HEK293 (cell line): ENCODE measurements at regions not wholly inside any gene's neighbourhood (a gene's known extent, or its start where the extent isn't known, plus 50 kb on each side); places are given as distances from the start of the nearest gene placed in this dataset.

Source experiments
- CTCF ChIA-PET: fragments of 350-600 bp; formaldehyde crosslinking; extraction: SDS; loops from one replicate; lab custom pipeline; 2021; ENCODE audit warnings: antibody characterized with exemption; lab: Yijun Ruan, JAX
- POLR2A ChIA-PET: fragments of 300-600 bp; formaldehyde crosslinking; extraction: SDS; loops from one replicate; lab custom pipeline; 2020; ENCODE audit warnings: antibody characterized with exemption, inconsistent platforms; lab: Yijun Ruan, JAX
- H3K27ac ChIP-seq: fragments of 200-500 bp; sonication (Bioruptor generic); 2 replicates; pipeline ENCODE4 v1.5.1; 2014; ENCODE audit warnings: low read depth, low read length, control low read depth, inconsistent platforms; ENCODE audit errors: extremely low read depth
- H3K36me3 ChIP-seq, 2 experiments: fragments of 200-500 bp in 1 of 2; sonication (Bioruptor generic) in 1 of 2; 1 replicate in 1 of 2; 2 replicates in 1 of 2; pipeline ENCODE4 v1.5.1; 2014 to 2017; ENCODE audit warnings: inconsistent platforms in 2 of 2, low read length in 2 of 2; ENCODE audit not compliant: control insufficient read depth in 2 of 2, insufficient read depth in 1 of 2
- H3K4me1 ChIP-seq: fragments of 200-500 bp; sonication (Bioruptor generic); 2 replicates; pipeline ENCODE4 v1.5.1; 2014; ENCODE audit warnings: mild to moderate bottlenecking, low read length, inconsistent platforms; ENCODE audit not compliant: control insufficient read depth, insufficient read depth
- H3K4me3 ChIP-seq: 2 replicates; pipeline ENCODE4 v1.5.1; 2011; ENCODE audit warnings: low read depth, mild to moderate bottlenecking, control low read depth, low read length, moderate library complexity
- H3K9me3 ChIP-seq: fragments of 200-500 bp; sonication (Bioruptor generic); 2 replicates; pipeline ENCODE4 v1.5.1; 2014; ENCODE audit warnings: low read depth, low read length, inconsistent platforms; ENCODE audit not compliant: control insufficient read depth, insufficient read depth
- ATF2 ChIP-seq: fragments of 450-650 bp; formaldehyde crosslinking; IDR thresholded peaks from 2 replicates; pipeline ENCODE4 v1.5.1; 2016; ENCODE audit warnings: missing biosample characterization, missing genetic modification characterization, low read depth
- FEZF1 ChIP-seq: fragments of 450-650 bp; formaldehyde crosslinking; IDR thresholded peaks from 2 replicates; pipeline ENCODE4 v1.5.1; 2016; ENCODE audit warnings: missing biosample characterization, missing genetic modification characterization
- ZBTB49 ChIP-seq: fragments of 450-650 bp; formaldehyde crosslinking; IDR thresholded peaks from 2 replicates; pipeline ENCODE4 v1.5.1; 2016; ENCODE audit warnings: missing biosample characterization, missing genetic modification characterization, low read depth
- ZIC2 ChIP-seq: fragments of 450-650 bp; formaldehyde crosslinking; IDR thresholded peaks from 2 replicates; pipeline ENCODE4 v1.5.1; 2016; ENCODE audit warnings: missing biosample characterization, missing genetic modification characterization
- ZNF114 ChIP-seq: fragments of 450-650 bp; formaldehyde crosslinking; IDR thresholded peaks from 2 replicates; pipeline ENCODE4 v1.5.0; 2017; ENCODE audit warnings: missing biosample characterization, missing genetic modification characterization
- ZNF140 ChIP-seq: fragments of 450-650 bp; formaldehyde crosslinking; IDR thresholded peaks from 2 replicates; pipeline ENCODE4 v1.5.1; 2016; ENCODE audit warnings: missing biosample characterization, missing genetic modification characterization
- ZNF157 ChIP-seq: fragments of 450-650 bp; formaldehyde crosslinking; IDR thresholded peaks from 2 replicates; pipeline ENCODE4 v1.5.1; 2016; ENCODE audit warnings: missing biosample characterization, missing genetic modification characterization
- ZNF2 ChIP-seq: fragments of 450-650 bp; formaldehyde crosslinking; IDR thresholded peaks from 2 replicates; pipeline ENCODE4 v1.5.1; 2016; ENCODE audit warnings: missing biosample characterization, missing genetic modification characterization
- ZNF26 ChIP-seq: fragments of 450-650 bp; formaldehyde crosslinking; IDR thresholded peaks from 2 replicates; pipeline ENCODE4 v1.5.1; 2016; ENCODE audit warnings: missing biosample characterization, missing genetic modification characterization
- ZNF311 ChIP-seq: fragments of 450-650 bp; formaldehyde crosslinking; IDR thresholded peaks from 2 replicates; pipeline ENCODE4 v1.5.1; 2017; ENCODE audit warnings: missing biosample characterization, missing genetic modification characterization, borderline replicate concordance
- ZNF350 ChIP-seq: fragments of 450-650 bp; formaldehyde crosslinking; IDR thresholded peaks from 2 replicates; pipeline ENCODE4 v1.5.0; 2017; ENCODE audit warnings: missing biosample characterization, mild to moderate bottlenecking, missing genetic modification characterization
- ZNF366 ChIP-seq: fragments of 450-650 bp; formaldehyde crosslinking; conservative IDR thresholded peaks from 2 replicates; pipeline ENCODE4 v1.5.1; 2016; ENCODE audit warnings: missing biosample characterization, missing genetic modification characterization
- ZNF488 ChIP-seq: fragments of 450-650 bp; formaldehyde crosslinking; IDR thresholded peaks from 2 replicates; pipeline ENCODE4 v1.5.1; 2016; ENCODE audit warnings: missing biosample characterization, missing genetic modification characterization
- ZNF514 ChIP-seq: fragments of 450-650 bp; formaldehyde crosslinking; IDR thresholded peaks from 2 replicates; pipeline ENCODE4 v1.5.1; 2016; ENCODE audit warnings: missing biosample characterization, missing genetic modification characterization
- ZNF555 ChIP-seq: fragments of 450-650 bp; formaldehyde crosslinking; conservative IDR thresholded peaks from 2 replicates; pipeline ENCODE4 v1.5.1; 2017; ENCODE audit warnings: missing biosample characterization, mild to moderate bottlenecking, missing genetic modification characterization, inconsistent platforms
- ZNF658 ChIP-seq: fragments of 450-650 bp; formaldehyde crosslinking; IDR thresholded peaks from 2 replicates; pipeline ENCODE4; 2016; ENCODE audit warnings: missing biosample characterization, missing genetic modification characterization
- ZNF677 ChIP-seq: fragments of 450-650 bp; IDR thresholded peaks from 2 replicates; pipeline ENCODE4 v1.5.0; 2018; ENCODE audit warnings: missing biosample characterization, mild to moderate bottlenecking, missing genetic modification characterization, moderate library complexity
- ZNF837 ChIP-seq: fragments of 450-650 bp; formaldehyde crosslinking; IDR thresholded peaks from 2 replicates; pipeline ENCODE4 v1.5.1; 2016; ENCODE audit warnings: missing biosample characterization, missing genetic modification characterization
- ZXDB ChIP-seq: fragments of 450-650 bp; formaldehyde crosslinking; IDR thresholded peaks from 2 replicates; pipeline ENCODE4 v1.5.1; 2016; ENCODE audit warnings: missing biosample characterization, missing genetic modification characterization
- TF ChIP-seq, protein P1 (sequence below): fragments of 450-650 bp; formaldehyde crosslinking; IDR thresholded peaks from 2 replicates; pipeline ENCODE4 v1.5.1; 2016; ENCODE audit warnings: missing biosample characterization, missing genetic modification characterization, borderline replicate concordance
- TF ChIP-seq, protein P2 (sequence below): fragments of 450-650 bp; formaldehyde crosslinking; IDR thresholded peaks from 2 replicates; pipeline ENCODE4 v1.5.1; 2016; ENCODE audit warnings: missing biosample characterization, missing genetic modification characterization
- TF ChIP-seq, protein P3 (sequence below): fragments of 450-650 bp; formaldehyde crosslinking; IDR thresholded peaks from 2 replicates; pipeline ENCODE4 v1.5.1; 2016; ENCODE audit warnings: missing biosample characterization, missing genetic modification characterization

DNA sequence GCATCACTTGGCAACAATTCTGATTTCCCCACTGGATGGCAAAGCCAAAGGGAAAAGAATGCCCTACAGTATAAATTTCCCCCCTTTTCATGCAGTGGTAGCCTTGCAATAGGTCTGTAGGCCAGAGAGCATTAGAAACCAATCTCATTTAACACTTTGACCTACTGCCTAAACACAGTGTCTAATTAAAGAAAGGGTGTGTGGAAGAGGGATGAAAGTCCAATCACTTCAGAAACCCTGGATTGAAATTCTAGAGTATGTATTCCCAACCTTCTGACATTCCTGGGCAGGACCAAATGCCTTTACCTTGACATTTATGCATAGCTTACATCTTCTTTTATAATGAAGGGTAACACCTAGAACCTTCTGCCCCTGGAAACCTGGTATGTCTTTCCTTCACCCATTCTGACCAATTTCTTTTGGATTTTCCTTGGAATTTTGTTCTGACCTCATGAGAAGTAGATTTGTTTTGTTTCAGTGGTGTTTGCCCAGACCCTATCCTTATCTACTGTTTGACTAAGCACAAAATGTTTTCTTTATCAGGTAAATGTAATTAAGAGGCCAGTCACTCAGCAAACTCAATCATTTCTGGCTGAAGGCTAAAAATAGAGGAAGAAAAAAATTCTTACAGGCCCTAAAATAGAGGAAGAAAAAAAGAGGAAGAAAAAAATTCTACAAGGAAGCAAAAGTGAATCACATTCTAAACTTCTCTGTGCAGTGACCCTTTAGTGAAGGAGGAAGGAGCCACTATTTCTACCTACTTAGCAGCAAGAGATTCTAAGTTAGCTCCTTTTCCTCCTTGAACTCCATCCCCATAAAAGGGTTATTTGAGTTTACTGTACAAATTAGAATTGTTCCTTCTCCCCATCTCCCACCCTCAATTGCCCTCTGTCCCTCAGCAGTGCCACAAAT, 129.5 kb upstream of the DSCAM start:
- no peak overlapping the region for H3K27ac ChIP-seq
- H3K4me3 ChIP-seq, result no peak overlapping the region
- TF ChIP-seq ZNF311 (tag by site-specific recombination) (no peak), ZNF140 (no peak), ZXDB (no peak)
- H3K36me3 ChIP-seq, result no peaks in the 10 kb centered on the region
- POLR2A ChIA-PET, result no interaction called here
- H3K4me1 ChIP-seq, result no peaks in the 10 kb centered on the region
- CTCF ChIA-PET, result no interaction called here
- no peaks in the 10 kb centered on the region for H3K9me3 ChIP-seq

GRCh38 chr21:40985370-40985769, 138.4 kb upstream of the DSCAM start:
- H3K4me1 ChIP-seq, result no peaks in the 10 kb centered on the region
- no peak overlapping the region for H3K4me3 ChIP-seq
- no peaks in the 10 kb centered on the region for H3K9me3 ChIP-seq
- CTCF ChIA-PET, result no interaction called here
- no peak for TF ChIP-seq ZNF114
- TF ChIP-seq ZNF488 (tag by site-specific recombination), result no peak
- no peak for TF ChIP-seq ZIC2 (tag by site-specific recombination)
- TF ChIP-seq ZNF157 (tag by site-specific recombination), result no peak
- TF ChIP-seq ZNF514 (tag by site-specific recombination), result no peak
- no peak for TF ChIP-seq ZNF26 (tag by site-specific recombination)
- TF ChIP-seq ZNF2, result no peak
- TF ChIP-seq ZNF366 (tag by site-specific recombination), result no peak
- no peak for TF ChIP-seq ZNF677 (tag by site-specific recombination)
- no peak for TF ChIP-seq ZNF837 (tag by site-specific recombination)
- TF ChIP-seq ZNF140, result no peak
- TF ChIP-seq ZNF555 (tag by site-specific recombination), result no peak
- TF ChIP-seq ZBTB49 (tag by site-specific recombination), result no peak
- TF ChIP-seq ZNF350 (tag by site-specific recombination), result no peak
- no peak for TF ChIP-seq ATF2 (tag by site-specific recombination)
- TF ChIP-seq ZNF658, result no peak
- TF ChIP-seq, protein P1, sequence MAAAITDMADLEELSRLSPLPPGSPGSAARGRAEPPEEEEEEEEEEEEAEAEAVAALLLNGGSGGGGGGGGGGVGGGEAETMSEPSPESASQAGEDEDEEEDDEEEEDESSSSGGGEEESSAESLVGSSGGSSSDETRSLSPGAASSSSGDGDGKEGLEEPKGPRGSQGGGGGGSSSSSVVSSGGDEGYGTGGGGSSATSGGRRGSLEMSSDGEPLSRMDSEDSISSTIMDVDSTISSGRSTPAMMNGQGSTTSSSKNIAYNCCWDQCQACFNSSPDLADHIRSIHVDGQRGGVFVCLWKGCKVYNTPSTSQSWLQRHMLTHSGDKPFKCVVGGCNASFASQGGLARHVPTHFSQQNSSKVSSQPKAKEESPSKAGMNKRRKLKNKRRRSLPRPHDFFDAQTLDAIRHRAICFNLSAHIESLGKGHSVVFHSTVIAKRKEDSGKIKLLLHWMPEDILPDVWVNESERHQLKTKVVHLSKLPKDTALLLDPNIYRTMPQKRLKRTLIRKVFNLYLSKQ (tag by site-specific recombination), result no peak
- TF ChIP-seq, protein P2, sequence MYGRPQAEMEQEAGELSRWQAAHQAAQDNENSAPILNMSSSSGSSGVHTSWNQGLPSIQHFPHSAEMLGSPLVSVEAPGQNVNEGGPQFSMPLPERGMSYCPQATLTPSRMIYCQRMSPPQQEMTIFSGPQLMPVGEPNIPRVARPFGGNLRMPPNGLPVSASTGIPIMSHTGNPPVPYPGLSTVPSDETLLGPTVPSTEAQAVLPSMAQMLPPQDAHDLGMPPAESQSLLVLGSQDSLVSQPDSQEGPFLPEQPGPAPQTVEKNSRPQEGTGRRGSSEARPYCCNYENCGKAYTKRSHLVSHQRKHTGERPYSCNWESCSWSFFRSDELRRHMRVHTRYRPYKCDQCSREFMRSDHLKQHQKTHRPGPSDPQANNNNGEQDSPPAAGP (tag by site-specific recombination), result no peak
- TF ChIP-seq FEZF1 (tag by site-specific recombination), result no peak
- TF ChIP-seq, protein P3, sequence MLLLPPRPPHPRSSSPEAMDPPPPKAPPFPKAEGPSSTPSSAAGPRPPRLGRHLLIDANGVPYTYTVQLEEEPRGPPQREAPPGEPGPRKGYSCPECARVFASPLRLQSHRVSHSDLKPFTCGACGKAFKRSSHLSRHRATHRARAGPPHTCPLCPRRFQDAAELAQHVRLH, result no peak
- TF ChIP-seq, all 188 proteins: peak for 0
- Histone ChIP-seq H3K27ac (no peak overlapping the region), H3K36me3 (no peaks in the 10 kb centered on the region)
- POLR2A ChIA-PET, result no interaction called here
